HEK293 (cell line): ENCODE measurements at regions not wholly inside any gene's neighbourhood (a gene's known extent, or its start where the extent isn't known, plus 50 kb on each side); places are given as distances from the start of the nearest gene placed in this dataset.
A peak's percentile ranks its signal among the peaks of the same experiment; 100 is the strongest.

ENCODE experiments used
- CTCF ChIA-PET: fragments of 350-600 bp; formaldehyde crosslinking; extraction: SDS; loops from one replicate; lab custom pipeline; 2021; ENCODE audit warnings: antibody characterized with exemption; lab: Yijun Ruan, JAX
- POLR2A ChIA-PET: fragments of 300-600 bp; formaldehyde crosslinking; extraction: SDS; loops from one replicate; lab custom pipeline; 2020; ENCODE audit warnings: antibody characterized with exemption, inconsistent platforms; lab: Yijun Ruan, JAX
- H3K27ac ChIP-seq: fragments of 200-500 bp; sonication (Bioruptor generic); 2 replicates; pipeline ENCODE4 v1.5.1; 2014; ENCODE audit warnings: low read depth, low read length, control low read depth, inconsistent platforms; ENCODE audit errors: extremely low read depth
- H3K36me3 ChIP-seq, 2 experiments: fragments of 200-500 bp in 1 of 2; sonication (Bioruptor generic) in 1 of 2; 1 replicate in 1 of 2; 2 replicates in 1 of 2; pipeline ENCODE4 v1.5.1; 2014 to 2017; ENCODE audit warnings: inconsistent platforms in 2 of 2, low read length in 2 of 2; ENCODE audit not compliant: control insufficient read depth in 2 of 2, insufficient read depth in 1 of 2
- H3K4me1 ChIP-seq: fragments of 200-500 bp; sonication (Bioruptor generic); 2 replicates; pipeline ENCODE4 v1.5.1; 2014; ENCODE audit warnings: mild to moderate bottlenecking, low read length, inconsistent platforms; ENCODE audit not compliant: control insufficient read depth, insufficient read depth
- H3K4me3 ChIP-seq: 2 replicates; pipeline ENCODE4 v1.5.1; 2011; ENCODE audit warnings: low read depth, mild to moderate bottlenecking, control low read depth, low read length, moderate library complexity
- H3K9me3 ChIP-seq: fragments of 200-500 bp; sonication (Bioruptor generic); 2 replicates; pipeline ENCODE4 v1.5.1; 2014; ENCODE audit warnings: low read depth, low read length, inconsistent platforms; ENCODE audit not compliant: control insufficient read depth, insufficient read depth
- ATF2 ChIP-seq: fragments of 450-650 bp; formaldehyde crosslinking; IDR thresholded peaks from 2 replicates; pipeline ENCODE4 v1.5.1; 2016; ENCODE audit warnings: missing biosample characterization, missing genetic modification characterization, low read depth
- EGR2 ChIP-seq: fragments of 450-650 bp; formaldehyde crosslinking; IDR thresholded peaks from 2 replicates; pipeline ENCODE4 v1.5.1; 2016; ENCODE audit warnings: low read depth, missing biosample characterization, missing genetic modification characterization
- KLF1 ChIP-seq: fragments of 450-650 bp; formaldehyde crosslinking; IDR thresholded peaks from 2 replicates; pipeline ENCODE4 v1.5.1; 2016; ENCODE audit warnings: missing biosample characterization, missing genetic modification characterization
- PRDM2 ChIP-seq: fragments of 450-650 bp; formaldehyde crosslinking; IDR thresholded peaks from 2 replicates; pipeline ENCODE4 v1.5.1; 2016; ENCODE audit warnings: missing biosample characterization, missing genetic modification characterization, borderline replicate concordance
- SCRT2 ChIP-seq: fragments of 450-650 bp; formaldehyde crosslinking; IDR thresholded peaks from 2 replicates; pipeline ENCODE4 v1.5.1; 2016; ENCODE audit warnings: missing biosample characterization, missing genetic modification characterization
- ZNF121 ChIP-seq: fragments of 450-650 bp; formaldehyde crosslinking; IDR thresholded peaks from 2 replicates; pipeline ENCODE4 v1.5.1; 2016; ENCODE audit warnings: missing biosample characterization, missing genetic modification characterization
- ZNF521 ChIP-seq: fragments of 450-650 bp; formaldehyde crosslinking; IDR thresholded peaks from 2 replicates; pipeline ENCODE4 v1.5.1; 2017; ENCODE audit warnings: missing biosample characterization, mild to moderate bottlenecking, missing genetic modification characterization
- ZSCAN4 ChIP-seq: fragments of 450-650 bp; formaldehyde crosslinking; IDR thresholded peaks from 2 replicates; pipeline ENCODE4 v1.5.1; 2017; ENCODE audit warnings: missing biosample characterization, missing genetic modification characterization

GRCh38 chr7:36080843-36081242 is 72.2 kb upstream of the EEPD1 start (continued):
- TF ChIP-seq PRDM2 (no peak), KLF1 (tag by site-specific recombination) (no peak)
- TF ChIP-seq, all 188 proteins: peak for 0

GRCh38 chr7:36082216-36082615 is 70.8 kb upstream of the EEPD1 start:
- ChIA-PET CTCF (interaction anchor here (0.7 to 1.0 kb wide), 2 partner anchors 8 to 9 kb away, joined by 3 read pairs; no protein-coding TSS in a partner anchor), POLR2A (no interaction called here)
- Histone ChIP-seq H3K4me3 (no peak overlapping the region), H3K9me3 (no peaks in the 10 kb centered on the region), H3K4me1 (no peaks in the 10 kb centered on the region), H3K36me3 (no peaks in the 10 kb centered on the region), H3K27ac (no peak overlapping the region)
- TF ChIP-seq EGR2 (tag by site-specific recombination) (0 out of 2 replicates have a peak, but pooled peaks have one; percentile 9), SCRT2 (tag by site-specific recombination) (no peak)

- Histone ChIP-seq H3K27ac (no peak overlapping the region), H3K4me3 (no peak overlapping the region), H3K9me3 (no peaks in the 10 kb centered on the region), H3K4me1 (no peaks in the 10 kb centered on the region), H3K36me3 (no peaks in the 10 kb centered on the region)
- ChIA-PET POLR2A (interaction anchor here (0.6 kb wide), 1 partner anchor 66 kb away, joined by 4 read pairs; no protein-coding TSS in a partner anchor), CTCF (interaction anchor here (0.6 to 0.9 kb wide), 6 partner anchors 14 to 280 kb away, joined by 3 to 6 read pairs (median 4); no protein-coding TSS in a partner anchor)
- TF ChIP-seq ZSCAN4 (tag by site-specific recombination), result no peak
- TF ChIP-seq ZNF121 (tag by site-specific recombination), result no peak
Measured at GRCh38 chr7:36082910-36083309, 70.1 kb upstream of the EEPD1 start.

- Histone ChIP-seq H3K27ac (no peak overlapping the region), H3K4me3 (no peak overlapping the region), H3K9me3 (no peaks in the 10 kb centered on the region), H3K4me1 (no peaks in the 10 kb centered on the region), H3K36me3 (no peaks in the 10 kb centered on the region)
- TF ChIP-seq ZNF521 (tag by site-specific recombination) (no peak), ATF2 (tag by site-specific recombination) (no peak)
- POLR2A ChIA-PET, result interaction anchor here (0.6 kb wide), 1 partner anchor 65 kb away, joined by 4 read pairs; no protein-coding TSS in a partner anchor
- CTCF ChIA-PET, result interaction anchor here (0.6 to 0.9 kb wide), 4 partner anchors 15 to 279 kb away, joined by 3 to 6 read pairs (median 4); no protein-coding TSS in a partner anchor
Measured at GRCh38 chr7:36083626-36084380, 69.3 kb upstream of the EEPD1 start.
